Gastrocnemius medialis (tissue), 4 donors: ENCODE measurements at regions not wholly inside any gene's neighbourhood (a gene's known extent, or its start where the extent isn't known, plus 50 kb on each side); places are given as distances from the start of the nearest gene placed in this dataset.

Source experiments
- ATAC-seq, 2 donors: fragments of 150-250 bp; one replicate each; pipeline ENCODE4 v1.9.1; 2016
- DNase-seq, 2 donors: peaks; one replicate each; pipeline ENCODE4 v3.0.0-alpha.2; 2019
- H3K27ac ChIP-seq, 4 donors: fragments of 200-600 bp; sonication (generic); 1 replicate in 1 of 4; 2 replicates in 3 of 4; pipeline ENCODE4 v1.5.1; 2016 to 2018; ENCODE audit warnings: mild to moderate bottlenecking in 2 of 4, moderate library complexity in 1 of 4
- H3K27me3 ChIP-seq, 3 donors: fragments of 200-600 bp; sonication (generic) in 2 of 3; 1 replicate in 1 of 3; 2 replicates in 2 of 3; pipeline versions ENCODE4 v1.5.1 to v1.6.0; 2016 to 2019; ENCODE audit warnings: mild to moderate bottlenecking in 1 of 3, moderate library complexity in 1 of 3
- H3K36me3 ChIP-seq, 2 donors: fragments of 200-600 bp; sonication (generic) in 1 of 2; one replicate each; pipeline ENCODE4 v1.5.1; 2017 to 2018
- H3K4me1 ChIP-seq, 2 donors: fragments of 200-600 bp; sonication (generic) in 1 of 2; one replicate each; pipeline ENCODE4 v1.5.1; 2016 to 2017; ENCODE audit warnings: mild to moderate bottlenecking in 2 of 2
- H3K4me3 ChIP-seq, 4 donors: fragments of 200-600 bp; sonication (generic) in 3 of 4; 1 replicate in 1 of 4; 2 replicates in 3 of 4; pipeline ENCODE4 v1.5.1; 2016 to 2019; ENCODE audit warnings: mild to moderate bottlenecking in 2 of 4
- H3K9me3 ChIP-seq, 3 donors: fragments of 200-600 bp; sonication (generic) in 2 of 3; 1 replicate in 1 of 3; 2 replicates in 2 of 3; pipeline ENCODE4 v1.5.1; 2016 to 2019
- POLR2A ChIP-seq, 2 donors: fragments of 450-650 bp; IDR thresholded peaks; one replicate each; pipeline ENCODE4 v1.6.1; 2017; ENCODE audit warnings: antibody characterized with exemption in 2 of 2, mild to moderate bottlenecking in 2 of 2, moderate library complexity in 2 of 2
- in situ Hi-C, 4 donors: fragments of 200-750 bp; cut with MboI; loops; one replicate each; pipeline versions ENCODE4 v1.15.0 to v1.8.0; 2017; ENCODE audit warnings: low sequenced_read_pairs in 4 of 4
- intact Hi-C: fragments of 100-400 bp; cut with DNase I; formaldehyde crosslinking; loops from one replicate; pipeline ENCODE4 v1.15.1; 2023; ENCODE audit warnings: low total_unique reads
- TF ChIP-seq, protein P1 (sequence below), 5 experiments: fragments of 450-650 bp in 3 of 5; fragments of 200-600 bp in 2 of 5; sonication (generic) in 2 of 5; IDR thresholded peaks in 4 of 5; conservative IDR thresholded peaks in 1 of 5; 1 replicate in 4 of 5; 2 replicates in 1 of 5; pipeline ENCODE4 v1.5.1; 2016 to 2019; ENCODE audit warnings: antibody characterized with exemption in 5 of 5, mild to moderate bottlenecking in 3 of 5, moderate library complexity in 3 of 5

DNA sequence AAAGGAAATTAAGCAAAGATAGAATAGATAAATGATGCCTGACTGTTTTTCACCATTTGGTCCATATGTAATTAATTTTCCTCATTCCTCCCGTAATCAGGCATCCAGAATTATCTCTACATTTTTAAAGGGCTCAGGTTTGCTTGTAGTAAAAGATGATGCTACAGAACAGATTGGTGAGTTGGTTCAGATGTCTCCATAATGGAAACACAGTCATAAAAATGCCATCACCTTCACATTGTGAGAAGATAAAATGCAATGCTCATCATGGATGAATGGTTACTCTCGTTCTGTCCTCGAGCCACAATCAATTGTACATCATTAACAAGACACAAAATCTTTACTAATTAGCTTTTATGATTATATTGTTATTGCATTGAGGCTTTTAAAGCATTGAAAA lies 64.9 kb upstream of the CELF2 start:
- DNase-seq (no peak), ATAC-seq (no peak)
- no peaks in the 10 kb centered on the region for H3K36me3 ChIP-seq
- no peaks in the 10 kb centered on the region for H3K9me3 ChIP-seq
- no peak overlapping the region for H3K27ac ChIP-seq
- no peaks in the 10 kb centered on the region for H3K4me1 ChIP-seq
- H3K27me3 ChIP-seq: no peaks in the 10 kb centered on the region
- in situ Hi-C loops (no loop called here), intact Hi-C loops (no loop called here)
- no peak for TF ChIP-seq POLR2A (IDR thresholded peaks at IDR 0.05)
- TF ChIP-seq, protein P1, sequence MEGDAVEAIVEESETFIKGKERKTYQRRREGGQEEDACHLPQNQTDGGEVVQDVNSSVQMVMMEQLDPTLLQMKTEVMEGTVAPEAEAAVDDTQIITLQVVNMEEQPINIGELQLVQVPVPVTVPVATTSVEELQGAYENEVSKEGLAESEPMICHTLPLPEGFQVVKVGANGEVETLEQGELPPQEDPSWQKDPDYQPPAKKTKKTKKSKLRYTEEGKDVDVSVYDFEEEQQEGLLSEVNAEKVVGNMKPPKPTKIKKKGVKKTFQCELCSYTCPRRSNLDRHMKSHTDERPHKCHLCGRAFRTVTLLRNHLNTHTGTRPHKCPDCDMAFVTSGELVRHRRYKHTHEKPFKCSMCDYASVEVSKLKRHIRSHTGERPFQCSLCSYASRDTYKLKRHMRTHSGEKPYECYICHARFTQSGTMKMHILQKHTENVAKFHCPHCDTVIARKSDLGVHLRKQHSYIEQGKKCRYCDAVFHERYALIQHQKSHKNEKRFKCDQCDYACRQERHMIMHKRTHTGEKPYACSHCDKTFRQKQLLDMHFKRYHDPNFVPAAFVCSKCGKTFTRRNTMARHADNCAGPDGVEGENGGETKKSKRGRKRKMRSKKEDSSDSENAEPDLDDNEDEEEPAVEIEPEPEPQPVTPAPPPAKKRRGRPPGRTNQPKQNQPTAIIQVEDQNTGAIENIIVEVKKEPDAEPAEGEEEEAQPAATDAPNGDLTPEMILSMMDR (IDR thresholded peaks at IDR 0.05 in 4 of 5, conservative IDR thresholded peaks at IDR 0.05 in 1 of 5): no peak
- H3K4me3 ChIP-seq: no peak overlapping the region

DNA sequence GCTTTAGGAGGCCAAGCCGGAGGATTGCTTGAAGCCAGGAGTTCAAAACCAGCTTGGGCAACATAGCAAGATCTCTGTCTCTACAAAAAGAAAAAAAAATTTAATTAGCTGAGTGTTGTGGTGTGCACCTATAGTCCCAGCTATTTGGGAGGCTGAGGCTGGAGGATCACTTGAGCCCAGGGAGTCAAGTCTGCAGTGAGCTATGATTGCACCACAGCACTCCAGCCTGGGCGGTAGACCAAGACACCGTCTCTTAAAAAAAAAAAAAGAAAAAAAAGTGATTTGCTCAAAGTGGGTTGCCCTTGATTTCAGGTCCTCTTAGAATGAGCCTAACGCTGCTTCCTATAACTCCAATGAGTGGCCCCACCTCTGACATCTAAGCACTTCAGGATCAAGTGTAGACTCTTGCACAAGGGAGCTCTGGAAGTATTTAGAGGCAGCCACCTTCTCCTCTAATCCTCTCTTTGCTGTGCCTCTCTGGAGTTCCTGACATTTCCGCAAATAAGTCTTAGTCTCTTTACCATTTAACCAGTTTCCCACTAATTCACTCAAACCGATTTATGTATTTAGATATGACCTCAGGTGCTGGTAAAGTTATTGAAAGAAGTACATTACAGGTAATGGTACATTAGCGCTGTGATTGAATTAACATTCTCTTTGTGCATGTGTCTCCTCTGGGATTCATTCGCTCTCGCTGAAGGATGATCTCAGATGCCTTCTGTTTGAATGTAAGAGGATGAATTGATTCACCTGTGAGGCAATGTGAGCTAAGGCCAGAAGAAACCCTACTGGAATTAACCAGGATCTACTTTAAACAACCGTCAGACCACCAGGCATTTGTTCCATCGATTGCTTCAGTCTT lies 60.8 kb upstream of the CELF2 start:
- Histone ChIP-seq H3K4me1 (no peaks in the 10 kb centered on the region), H3K4me3 (no peak overlapping the region), H3K36me3 (no peaks in the 10 kb centered on the region), H3K9me3 (no peaks in the 10 kb centered on the region), H3K27ac (no peak overlapping the region), H3K27me3 (no peaks in the 10 kb centered on the region)
- in situ Hi-C loops (no loop called here), intact Hi-C loops (no loop called here)
- TF ChIP-seq, protein P1 (IDR thresholded peaks at IDR 0.05 in 4 of 5, conservative IDR thresholded peaks at IDR 0.05 in 1 of 5): no peak
- no peak for TF ChIP-seq POLR2A (IDR thresholded peaks at IDR 0.05)
- DNase-seq (no peak), ATAC-seq (no peak)

DNA sequence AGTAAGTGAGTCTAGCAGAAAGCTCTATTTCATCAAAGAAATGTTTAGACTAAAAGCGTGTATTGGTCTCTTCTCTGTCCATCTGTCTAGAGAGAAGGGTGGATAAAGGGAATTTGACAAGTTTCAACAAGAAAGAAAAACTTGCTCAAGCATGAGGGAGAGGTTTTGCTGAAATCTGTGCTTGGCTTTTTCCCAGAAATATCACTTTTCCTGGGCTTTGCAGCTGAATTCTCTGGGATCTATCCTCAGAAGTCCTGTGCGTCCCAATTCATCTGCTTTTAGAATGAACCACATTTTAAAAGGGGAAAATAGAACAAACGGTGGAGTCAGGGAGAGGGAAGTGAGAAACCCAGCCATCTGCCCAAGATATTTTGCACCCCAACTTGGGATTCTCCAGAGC lies 59.6 kb upstream of the CELF2 start:
- DNase-seq: no peak
- Histone ChIP-seq H3K27me3 (no peaks in the 10 kb centered on the region), H3K9me3 (no peaks in the 10 kb centered on the region), H3K27ac (no peak overlapping the region), H3K4me3 (no peak overlapping the region), H3K36me3 (no peaks in the 10 kb centered on the region), H3K4me1 (no peaks in the 10 kb centered on the region)
- intact Hi-C loops (no loop called here), in situ Hi-C loops (no loop called here)
- TF ChIP-seq, protein P1 (IDR thresholded peaks at IDR 0.05 in 4 of 5, conservative IDR thresholded peaks at IDR 0.05 in 1 of 5): no peak
- TF ChIP-seq POLR2A (IDR thresholded peaks at IDR 0.05): no peak
- ATAC-seq: no peak

DNA sequence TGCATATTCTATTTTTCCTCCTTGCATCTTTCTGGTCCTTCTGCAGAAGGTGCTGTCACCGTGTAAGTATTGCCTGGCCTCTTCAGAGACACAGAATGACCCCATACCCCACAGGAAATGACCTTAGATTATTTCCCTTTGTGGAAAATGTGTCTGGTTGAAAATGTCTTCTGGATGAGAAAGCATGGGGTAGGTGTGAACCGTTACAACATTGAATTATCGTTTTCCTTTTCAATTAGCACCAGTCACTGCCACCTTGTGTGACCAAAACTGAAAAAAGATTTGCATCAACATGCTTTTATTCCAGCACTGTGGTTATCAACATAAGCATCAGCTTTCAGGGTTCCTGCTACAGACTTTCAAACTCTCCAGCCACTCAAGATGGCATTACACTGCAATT lies 58.0 kb upstream of the CELF2 start:
- TF ChIP-seq, protein P1 (IDR thresholded peaks at IDR 0.05 in 4 of 5, conservative IDR thresholded peaks at IDR 0.05 in 1 of 5): no peak
- no peak for TF ChIP-seq POLR2A (IDR thresholded peaks at IDR 0.05)
- in situ Hi-C loops (no loop called here), intact Hi-C loops (no loop called here)
- no peaks in the 10 kb centered on the region for H3K27me3 ChIP-seq
- DNase-seq (no peak), ATAC-seq (no peak)
- no peaks in the 10 kb centered on the region for H3K9me3 ChIP-seq
- no peak overlapping the region for H3K27ac ChIP-seq
- H3K36me3 ChIP-seq: no peaks in the 10 kb centered on the region
- H3K4me3 ChIP-seq: no peak overlapping the region
- no peaks in the 10 kb centered on the region for H3K4me1 ChIP-seq
